ENCODE measurements at regions not wholly inside any gene's neighbourhood (a gene's known extent, or its start where the extent isn't known, plus 50 kb on each side); places are given as distances from the start of the nearest gene placed in this dataset.

- TF ChIP-seq CTCF (IDR thresholded peaks at IDR 0.05) (no peak), POLR2A (IDR thresholded peaks at IDR 0.05) (no peak)
Observed at GRCh38 chr4:123471655-123472369, 75.2 kb downstream of the SPRY1 start.

Measured in esophagus squamous epithelium (tissue), 4 donors.